Astrocyte (in vitro differentiated cells and primary cell): ENCODE measurements at regions not wholly inside any gene's neighbourhood (a gene's known extent, or its start where the extent isn't known, plus 50 kb on each side); places are given as distances from the start of the nearest gene placed in this dataset.

Source experiments
- CTCF ChIP-seq: IDR thresholded peaks from 2 replicates; pipeline ENCODE4 v1.5.1; 2011; ENCODE audit warnings: low read depth, mild to moderate bottlenecking, inconsistent platforms, low read length, moderate library complexity; ENCODE audit not compliant: insufficient read depth
- EZH2 ChIP-seq: IDR thresholded peaks from 2 replicates; pipeline ENCODE4 v1.6.1; 2012; ENCODE audit warnings: mild to moderate bottlenecking, low read length, inconsistent platforms; ENCODE audit not compliant: insufficient read depth

GRCh38 chr6:121912905-121913304, 477.5 kb downstream of the GJA1 start:
- TF ChIP-seq CTCF (no peak), EZH2 (no peak)
